ENCODE measurements at regions not wholly inside any gene's neighbourhood (a gene's known extent, or its start where the extent isn't known, plus 50 kb on each side); places are given as distances from the start of the nearest gene placed in this dataset.

DNA sequence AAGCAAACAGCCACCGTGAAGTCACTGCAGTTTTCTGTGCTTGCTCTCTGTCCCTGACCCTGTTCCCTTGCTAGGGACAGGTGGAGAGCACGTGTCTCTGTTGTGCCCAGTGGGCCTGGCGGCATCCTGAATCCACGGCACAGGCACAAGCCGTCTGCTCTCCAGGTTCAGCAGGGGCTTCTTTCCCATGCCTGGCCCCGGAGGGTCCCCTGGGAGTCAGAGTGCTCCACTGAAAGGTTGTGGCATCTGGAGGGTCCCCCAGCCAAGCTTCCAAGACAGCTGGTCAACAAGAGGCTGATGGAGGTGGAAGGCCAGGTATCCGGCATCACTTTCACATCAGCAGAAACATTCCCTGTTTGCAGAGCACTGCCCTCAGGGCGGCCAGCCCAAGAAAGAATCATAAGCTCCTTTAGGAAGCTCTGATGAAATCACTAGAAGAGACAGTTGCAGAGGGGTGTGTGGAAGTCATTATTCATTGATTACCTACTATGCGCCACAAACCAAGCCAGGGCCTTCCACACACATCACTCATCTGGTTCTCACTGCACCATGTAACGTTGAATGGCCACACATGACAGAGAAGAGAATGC is 346.4 kb upstream of the B3GAT1 start:
- no peak for DNase-seq

DNA sequence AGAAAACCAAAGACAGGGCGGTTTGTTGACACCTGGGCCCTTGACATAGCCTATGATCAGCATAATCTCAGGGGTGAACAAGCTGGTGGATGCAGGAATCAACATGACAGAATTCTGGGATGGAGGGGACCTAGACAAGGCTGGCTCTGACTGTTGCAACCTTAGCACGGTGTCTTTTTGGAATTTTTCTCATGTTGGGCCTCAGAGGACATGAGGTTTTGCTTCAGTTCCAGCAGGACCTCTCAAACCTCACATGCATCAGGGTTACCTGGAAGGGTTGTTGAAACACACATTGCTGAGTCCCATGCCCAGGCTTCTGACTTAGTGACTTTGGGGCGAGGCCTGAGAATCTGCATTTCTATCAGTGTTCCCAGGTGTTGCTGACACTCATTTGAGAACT is 345.6 kb upstream of the B3GAT1 start:
- DNase-seq, result no peak

DNA sequence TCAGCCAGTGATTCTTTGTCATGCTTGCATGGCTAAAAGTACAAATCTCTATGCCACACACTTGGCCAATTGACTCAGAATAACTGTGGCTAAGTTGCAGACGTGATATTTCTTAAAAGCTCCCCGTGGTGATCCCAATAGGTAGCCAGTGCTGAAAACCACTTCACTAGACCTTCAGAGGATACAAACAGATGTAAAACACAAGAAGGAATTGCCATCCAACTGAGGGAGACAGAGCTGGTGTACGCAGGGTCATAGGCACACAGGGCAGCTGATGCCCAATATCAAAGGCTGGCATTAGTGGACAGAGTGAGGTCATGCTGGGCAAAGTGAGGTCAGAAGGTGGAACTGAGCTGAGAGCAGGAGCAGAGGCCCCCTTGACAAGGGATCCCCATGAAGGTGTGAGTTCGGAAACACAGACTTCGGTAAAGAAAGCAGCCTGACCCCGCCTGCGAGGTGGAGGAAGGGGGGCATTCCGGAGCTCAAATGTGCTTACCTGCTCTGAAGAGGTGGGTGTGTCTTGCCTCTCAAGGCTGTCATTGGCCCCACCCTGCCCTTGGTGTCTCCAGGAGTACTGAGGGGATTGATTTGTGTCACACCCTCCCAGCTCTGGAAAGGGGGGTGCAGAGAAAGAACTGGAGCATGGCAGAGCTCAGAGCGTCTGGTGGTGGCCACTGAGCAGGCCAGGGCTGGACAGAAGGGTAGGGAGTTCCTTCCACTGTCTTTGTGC is 344.9 kb upstream of the B3GAT1 start:
- DNase-seq, result no peak

DNA sequence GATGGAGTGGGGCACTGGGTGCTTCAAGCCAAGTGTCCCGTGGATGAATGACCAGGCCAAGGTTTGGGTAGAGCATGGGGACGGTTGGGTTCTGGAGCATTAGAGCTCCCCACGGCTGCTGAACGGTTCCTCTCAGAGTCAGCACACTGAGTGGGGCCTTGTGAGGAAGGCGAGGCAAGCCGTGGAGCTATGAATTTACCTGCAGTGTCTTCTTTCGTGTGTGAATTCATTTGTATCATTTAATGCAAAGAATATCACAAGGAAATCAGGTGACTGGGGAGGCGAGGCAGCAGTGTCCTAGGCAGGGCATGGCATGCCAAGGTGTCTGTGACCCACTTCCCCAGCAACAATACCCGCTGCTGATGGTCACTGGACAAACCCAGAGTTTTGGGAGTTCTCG is 343.5 kb upstream of the B3GAT1 start:
- no peak for DNase-seq

DNA sequence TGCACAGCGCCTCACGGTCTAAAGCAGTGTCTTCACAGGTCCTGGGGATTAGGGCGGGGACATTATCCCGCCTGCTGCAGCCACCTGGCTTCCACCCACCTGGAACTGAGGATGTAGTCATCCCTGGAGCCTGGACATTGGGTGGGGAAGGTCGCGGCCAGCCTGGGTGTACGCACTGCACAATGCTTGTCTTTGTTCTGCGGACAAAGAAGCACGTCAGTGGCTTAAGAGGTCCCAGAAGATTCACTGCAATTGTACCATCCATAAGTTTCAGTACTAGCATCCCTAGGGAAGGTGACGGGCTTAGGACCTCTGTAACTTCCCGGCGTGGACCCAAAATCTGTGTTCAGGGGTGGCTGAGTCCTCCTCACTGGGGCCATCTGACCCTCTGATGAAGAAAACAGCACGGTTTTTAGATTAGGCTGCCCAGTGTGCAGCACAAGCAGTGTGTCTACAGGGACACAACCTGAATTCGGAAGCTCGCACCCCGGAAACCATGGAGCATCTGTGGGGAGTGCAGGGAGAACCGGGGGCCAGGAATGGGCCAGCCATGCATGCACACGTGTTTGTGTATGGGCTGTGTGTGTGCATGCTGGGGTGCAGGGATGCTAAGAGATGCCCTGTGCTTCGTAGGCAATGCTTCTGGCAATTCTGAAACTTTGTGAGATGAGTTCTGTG is 342.6 kb upstream of the B3GAT1 start:
- DNase-seq, result no peak

DNA sequence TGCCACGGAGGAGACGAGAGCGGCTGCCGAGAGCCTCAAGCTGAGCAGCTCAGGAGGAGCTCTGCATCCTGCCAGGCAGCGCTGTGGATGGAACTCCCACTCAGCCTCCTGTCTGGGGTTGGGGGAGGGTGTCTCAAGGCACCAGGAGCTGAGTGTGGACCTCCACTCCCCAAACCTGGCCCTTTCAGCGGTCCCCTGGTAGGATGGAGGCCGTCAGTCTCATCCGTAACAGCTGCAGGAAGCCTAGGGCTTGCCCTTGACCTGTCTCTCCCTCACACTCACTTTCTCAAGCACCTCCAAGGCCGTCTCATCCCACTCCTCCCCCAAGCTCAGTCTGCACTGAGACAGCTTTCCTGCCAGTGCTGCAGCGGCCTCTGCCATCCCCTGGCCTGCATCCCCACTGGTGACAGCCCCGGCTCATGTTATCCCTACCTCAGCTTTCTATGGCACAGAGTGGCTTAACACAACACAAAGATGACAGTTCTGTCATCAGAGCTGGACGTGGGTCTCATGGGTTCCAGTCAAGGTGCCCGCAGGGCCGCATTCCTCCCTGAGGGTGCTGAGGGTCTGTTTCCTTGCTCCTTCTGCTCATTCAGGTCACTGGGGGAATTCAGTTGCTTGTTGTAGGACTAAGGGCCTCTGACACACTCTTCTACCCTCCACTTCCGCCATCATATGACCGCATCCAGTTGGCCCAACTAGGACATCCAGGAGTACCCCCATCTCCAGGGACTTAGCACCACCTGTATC is 341.9 kb upstream of the B3GAT1 start:
- DNase-seq, result no peak

DNA sequence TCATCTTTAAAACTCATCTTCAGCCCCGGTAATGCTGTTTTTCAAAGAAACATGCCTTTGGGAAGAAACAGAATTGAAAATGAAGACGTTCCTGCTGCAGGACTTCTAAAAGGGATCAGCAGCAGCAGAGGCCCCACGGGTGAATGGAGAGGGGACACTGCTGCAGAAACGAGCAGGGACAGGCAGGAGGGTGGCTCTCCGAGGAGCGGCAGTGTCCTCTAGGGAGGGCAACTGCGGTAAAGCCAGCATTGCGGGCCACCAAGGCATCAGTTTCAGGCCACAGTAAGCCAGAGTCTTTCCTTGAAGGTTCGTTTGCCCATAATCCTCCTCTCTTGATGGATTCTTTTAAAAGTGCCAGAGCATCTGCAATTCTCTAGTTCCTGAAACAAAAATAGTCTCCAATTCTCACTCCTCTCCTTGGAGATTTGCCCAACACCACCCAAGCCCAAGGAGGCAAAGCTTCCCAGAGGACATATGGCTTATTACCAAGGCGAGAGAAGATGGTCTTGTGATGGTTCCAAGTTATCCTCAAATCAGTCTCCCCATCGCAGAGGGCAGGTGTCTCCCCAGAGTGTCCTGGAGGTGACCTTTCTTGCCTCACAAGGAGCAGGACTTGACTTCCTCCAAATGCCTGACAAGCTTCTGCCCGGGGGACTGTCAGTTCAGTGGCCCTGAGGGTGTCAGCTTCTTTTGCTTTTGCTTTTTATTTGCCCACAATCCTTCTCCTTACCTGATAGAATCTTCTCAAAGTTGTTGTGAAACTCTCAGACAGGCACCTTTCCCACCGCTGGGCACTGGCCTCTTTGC is 341.1 kb upstream of the B3GAT1 start:
- DNase-seq, result no peak

DNA sequence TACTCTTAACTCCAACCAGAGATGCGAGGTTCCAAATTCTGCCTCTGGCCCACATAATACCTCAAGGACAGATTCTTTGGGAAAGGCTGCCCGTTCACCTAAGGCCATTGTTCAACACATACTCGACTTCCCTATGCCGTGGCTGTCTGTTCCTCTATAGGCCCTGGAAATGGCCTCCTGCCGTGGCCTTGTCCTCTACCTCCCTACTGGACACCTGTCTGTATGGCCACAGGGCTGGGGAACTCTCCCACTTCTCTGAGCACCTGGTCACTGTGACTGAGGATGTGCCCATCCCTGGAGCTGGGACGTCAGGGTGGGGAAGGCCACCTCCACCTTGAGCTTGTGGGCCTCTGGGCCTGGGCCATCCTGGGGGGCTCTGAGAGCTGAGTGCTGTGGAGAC is 340.5 kb upstream of the B3GAT1 start:
- DNase-seq, result no peak

DNA sequence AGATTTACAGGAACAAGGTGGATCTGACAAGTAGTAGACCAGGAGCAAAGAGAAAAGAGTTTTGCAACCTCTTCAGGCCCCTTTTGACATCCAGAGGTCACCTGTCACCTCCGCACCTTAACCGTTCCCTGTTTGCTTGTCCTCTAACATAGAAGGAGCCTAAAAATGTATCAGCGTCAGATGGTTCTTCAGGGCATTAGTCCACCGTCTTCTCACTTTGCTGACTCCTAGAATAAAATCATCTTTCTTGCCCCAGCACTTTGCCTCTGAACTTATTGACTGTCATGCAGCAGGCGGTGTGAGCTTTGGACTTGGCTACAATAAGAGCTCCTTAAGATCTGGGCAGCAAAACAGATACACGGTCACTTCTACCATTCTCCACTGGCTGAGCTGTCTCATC is 339.7 kb upstream of the B3GAT1 start:
- no peak for DNase-seq

DNA sequence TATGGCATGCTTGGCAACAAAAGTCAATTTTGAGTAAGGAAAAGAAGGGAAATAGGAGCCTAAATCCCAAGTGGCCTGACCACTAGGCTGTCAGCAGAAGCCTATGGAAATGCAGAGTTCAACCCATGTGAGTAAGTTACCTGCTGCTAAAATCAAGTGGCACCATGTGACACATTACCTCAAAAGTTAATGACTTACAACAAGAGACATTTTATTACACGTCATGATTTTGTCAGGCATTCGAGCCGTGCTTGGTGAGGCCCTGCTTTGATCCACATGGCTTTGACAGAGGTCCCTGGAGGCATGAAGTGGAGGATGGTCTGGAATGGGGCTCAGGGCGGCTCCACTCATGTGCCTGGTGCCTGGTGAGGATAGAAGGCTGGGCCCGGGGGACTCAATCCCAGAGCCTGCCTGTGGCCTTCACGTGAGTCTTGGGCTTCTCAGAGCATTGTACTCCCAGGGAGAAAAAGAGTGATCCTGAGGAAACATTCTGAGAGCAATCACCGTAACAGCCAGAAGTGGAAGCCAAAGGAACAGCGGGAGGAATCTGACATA is 339.1 kb upstream of the B3GAT1 start:
- no peak for DNase-seq

DNA sequence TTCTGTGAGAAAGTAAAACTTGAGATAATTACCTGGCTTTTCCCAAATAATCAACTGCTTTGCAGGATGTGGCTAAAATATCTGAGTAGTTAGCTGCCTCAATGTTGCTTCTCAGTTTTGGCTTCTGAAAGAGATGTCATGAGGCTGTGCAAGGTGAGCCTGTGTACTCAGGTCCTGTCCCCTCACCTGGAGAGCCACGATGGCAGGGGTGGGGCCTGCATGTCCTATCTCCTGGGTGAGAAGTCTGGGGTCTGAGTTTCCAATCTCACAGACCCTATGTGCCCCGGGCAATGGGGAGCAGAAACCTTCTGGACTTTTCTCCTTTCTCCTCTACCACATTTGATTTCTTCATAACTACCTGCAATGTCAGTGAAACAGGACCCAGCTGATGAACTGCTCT is 338.6 kb upstream of the B3GAT1 start:
- no peak for DNase-seq

DNA sequence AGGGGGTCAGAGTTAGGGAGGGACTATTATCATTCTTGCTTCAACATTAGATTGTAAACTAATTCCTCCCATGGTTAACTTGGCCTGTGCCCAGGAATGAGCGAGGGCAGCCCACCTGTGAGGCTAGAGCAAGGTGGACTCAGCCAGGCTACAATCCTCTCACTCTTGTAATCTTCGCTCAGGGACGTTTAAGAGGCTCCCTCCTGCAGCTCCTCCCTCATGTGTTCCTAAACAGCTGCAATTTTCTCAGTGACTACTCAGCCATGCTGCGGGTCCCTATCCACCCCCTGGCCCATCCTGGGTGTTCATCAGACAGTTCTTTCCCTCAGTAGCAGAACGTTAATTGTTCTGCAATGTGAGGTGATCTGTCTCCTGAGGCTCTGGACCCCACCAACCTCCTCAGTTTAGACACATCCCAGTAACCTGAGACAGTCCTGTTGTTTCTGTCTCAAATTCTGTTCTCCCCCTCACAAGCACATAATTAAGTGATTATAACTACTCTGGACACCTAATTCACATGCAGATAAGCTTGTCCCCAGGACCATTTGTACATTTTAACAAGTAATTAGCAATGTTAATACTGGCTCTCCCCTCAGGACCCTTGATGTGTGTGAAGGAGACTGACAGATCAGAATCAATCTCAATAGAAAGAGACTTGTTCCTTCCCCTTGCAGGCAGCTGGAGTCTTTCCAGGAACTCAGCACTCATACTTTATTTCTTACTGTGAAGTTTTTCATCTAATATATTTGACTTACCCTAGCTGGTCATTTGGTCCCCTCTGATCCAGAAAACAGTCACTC is 337.2 kb upstream of the B3GAT1 start:
- no peak for DNase-seq

DNA sequence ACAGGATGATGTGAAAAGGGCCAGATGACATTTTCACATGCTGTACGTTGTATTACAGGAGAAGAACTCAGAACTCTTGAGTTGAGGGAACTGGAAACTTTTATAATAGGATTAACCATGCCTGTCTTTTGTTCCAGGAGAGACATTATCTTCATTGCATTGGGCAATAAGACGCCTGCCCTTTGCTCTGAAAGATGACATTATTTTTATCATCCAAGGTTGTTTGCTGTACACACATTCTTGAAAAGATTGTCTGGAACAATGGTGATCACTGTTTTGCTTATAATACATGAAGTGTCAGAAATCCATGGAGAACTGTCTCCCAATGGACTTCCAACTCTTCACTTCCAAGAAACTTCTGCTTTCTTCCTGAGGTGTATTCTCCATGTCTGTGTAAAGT is 334.6 kb upstream of the B3GAT1 start:
- DNase-seq, result no peak

DNA sequence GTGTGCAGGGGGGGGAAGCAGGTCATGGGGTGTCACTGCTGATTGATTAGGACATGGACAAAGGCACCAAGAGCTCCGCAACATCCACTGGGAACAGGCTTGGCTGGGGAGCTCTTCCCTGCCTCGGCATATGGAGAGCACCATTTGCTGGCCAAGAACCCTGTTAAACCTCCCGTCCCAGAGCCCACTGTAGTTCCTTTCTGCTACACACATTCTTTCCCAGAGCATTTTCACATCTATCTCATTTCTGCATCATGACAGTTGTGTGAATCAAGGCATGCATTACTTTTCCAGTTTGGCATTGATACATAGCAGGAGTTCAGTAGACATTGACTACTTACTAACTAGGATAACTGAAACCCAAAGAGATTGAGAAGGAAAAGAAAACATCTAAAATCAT is 333.4 kb upstream of the B3GAT1 start:
- no peak for DNase-seq

DNA sequence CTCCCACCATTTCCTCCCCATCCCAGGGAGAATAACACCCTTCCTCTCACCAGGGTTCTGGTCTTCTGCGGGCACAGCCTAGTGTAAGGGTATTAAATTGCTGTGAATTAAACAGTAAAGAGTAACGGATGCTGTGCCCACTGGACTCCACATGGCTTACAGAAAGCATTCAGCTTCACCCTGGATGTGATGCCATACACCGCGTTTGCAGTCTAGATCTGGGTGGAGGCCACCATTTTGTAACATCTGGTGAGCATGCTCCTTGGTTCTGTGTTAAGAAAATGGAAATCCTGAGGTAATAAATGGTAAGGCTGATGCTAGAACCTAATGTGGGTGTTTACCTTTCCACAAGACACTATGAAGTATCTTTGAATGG is 331.8 kb upstream of the B3GAT1 start:
- no peak for DNase-seq

DNA sequence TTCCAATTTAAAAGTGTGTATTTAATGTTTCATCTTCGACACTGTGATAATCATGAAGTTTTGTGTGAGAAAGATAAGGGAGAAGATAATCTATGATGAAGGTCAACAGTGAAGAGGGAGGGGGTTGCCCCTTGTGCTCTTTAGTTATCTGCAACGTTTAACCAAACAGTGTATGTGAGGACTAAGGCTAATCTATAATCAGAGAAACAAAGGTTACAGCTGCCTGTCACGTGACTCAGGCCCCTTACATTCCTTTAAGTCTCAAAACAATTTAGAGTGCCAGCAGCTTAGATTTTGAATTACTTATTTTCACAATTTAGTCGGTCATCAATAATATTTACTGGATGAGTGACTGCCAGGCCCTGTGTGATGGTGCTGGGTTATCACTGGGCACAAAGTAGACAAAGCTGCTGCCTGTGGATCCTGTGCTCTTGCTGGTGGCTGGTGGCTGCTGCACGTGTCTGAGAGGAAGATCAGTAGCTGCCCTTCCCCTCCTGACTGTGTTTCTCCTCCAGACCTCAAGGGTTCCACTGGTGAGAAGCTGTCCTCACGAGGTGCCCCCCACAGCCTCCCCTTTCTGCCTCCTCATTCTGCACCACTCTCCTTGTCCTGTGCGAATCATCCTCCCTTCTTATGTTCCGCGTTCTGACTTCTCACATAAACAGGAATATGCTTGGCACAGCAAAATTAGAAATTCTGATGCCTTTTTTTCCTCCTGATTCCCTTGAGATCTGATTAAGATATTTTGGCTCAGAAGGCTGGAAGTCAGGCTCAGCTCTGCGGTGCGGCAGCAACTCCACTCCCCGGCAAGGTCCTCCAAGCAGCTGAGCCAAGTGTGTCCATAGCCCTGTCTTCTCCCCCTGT is 331.1 kb upstream of the B3GAT1 start:
- DNase-seq, result peak; percentile 9

DNA sequence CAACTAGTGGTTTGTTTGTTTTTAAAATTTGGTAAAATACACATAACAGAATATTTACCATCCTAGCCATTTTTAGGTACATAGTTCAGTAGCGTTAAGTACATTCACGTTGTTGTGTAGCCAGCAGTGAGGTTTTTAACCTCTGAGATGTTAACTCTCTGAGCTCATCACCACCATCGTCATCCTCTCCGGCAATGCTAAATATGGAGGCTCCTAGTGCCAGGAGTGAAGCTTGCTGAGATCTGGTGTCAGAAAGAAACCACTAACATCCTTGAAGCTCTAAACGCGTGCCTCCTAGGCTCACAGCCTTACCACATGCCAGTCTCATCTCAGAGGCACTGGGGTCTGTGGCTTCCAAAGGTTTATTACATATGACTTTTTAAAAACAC is 330.2 kb upstream of the B3GAT1 start:
- DNase-seq, result no peak

DNA sequence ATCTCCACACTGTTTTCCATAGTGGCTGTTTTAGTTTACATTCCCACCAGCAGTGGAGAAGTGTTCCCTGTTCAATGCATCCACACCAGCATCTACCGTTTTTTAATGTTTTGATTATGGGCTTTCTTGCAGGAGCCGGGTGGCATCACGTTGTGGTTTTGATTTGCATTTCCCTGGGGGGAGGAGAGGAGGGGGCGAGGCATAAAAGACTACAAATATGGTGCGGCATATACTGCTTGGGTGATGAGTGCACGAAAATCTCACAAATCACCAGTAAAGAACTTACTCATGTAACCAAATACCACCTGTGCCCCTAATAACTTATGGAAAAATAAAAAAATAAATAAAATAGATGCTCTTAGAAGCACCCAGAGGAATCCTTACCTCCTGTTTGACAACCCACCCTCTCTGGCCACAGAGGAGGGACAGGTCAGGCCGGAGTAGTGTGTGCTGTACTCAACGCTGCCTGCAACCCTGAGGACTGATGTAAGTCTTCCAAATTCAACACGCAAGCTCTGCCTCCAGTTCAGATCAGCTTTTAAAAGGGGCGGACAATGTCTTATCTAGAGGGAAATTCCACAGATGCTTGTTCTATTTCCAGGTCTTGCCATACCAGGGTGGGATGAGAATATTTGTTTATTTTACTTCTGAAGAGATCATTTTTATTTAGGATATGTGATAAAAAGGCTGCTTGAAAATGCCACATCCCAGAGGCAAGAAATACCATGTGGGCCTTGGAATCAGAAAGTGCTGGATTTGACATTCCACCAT is 329.6 kb upstream of the B3GAT1 start:
- no peak for DNase-seq

DNA sequence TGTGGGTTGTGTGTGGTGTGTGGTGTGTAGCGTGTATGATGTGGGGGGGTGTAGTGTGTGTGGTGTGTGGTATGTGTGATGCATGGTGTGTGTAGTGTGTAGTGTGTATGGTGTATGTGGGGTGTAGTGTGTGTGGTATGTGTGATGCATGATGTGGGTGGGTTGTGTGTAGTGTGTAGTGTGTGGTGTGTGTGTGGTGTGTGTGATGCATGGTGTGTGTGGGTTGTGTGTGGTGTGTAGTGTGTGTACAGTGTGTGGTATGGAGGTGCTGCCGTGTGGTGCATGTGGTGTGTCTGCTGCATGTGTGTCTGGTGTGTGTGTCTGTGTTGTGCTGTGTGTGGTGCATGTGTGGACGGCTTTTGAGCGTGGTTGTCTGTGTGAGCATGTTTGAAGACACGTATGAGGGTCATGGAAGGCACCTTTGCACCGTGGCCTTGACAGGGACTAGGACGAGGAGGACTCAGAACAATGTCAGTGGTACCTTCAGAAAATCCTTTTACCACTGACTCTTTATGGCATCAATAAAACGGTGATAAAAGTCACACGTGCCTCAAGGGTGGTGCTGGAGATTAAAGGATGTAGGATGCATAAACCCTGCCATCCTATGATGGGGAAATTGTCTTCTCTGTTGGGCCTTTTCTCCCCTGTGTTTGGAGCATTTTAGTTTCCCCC is 328.7 kb upstream of the B3GAT1 start:
- no peak for DNase-seq
